ENCODE measurements at regions not wholly inside any gene's neighbourhood (a gene's known extent, or its start where the extent isn't known, plus 50 kb on each side); places are given as distances from the start of the nearest gene placed in this dataset.

DNA sequence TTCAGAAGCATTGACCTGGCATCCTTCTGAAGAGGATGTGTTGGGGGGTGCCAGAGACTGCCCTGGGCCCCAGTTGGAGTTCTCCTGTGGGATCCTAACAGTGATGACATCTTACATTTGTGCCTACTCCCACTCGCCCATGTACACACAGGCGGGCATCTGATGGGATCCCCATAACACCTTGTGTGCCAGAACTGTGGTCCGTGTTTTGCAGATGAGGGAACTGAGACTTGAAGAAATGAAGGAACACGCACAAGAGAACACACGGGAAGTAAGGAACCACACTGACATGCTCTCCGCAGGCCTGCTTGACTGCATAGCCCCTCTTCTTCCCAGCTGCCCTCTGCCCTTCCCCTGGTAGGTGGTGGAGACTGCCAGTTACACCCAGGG lies 255.3 kb downstream of the MYCN start:
- TF ChIP-seq POLR2A (IDR thresholded peaks at IDR 0.05) (no peak), POLR2AphosphoS5 (IDR thresholded peaks at IDR 0.05) (no peak)
- TF ChIP-seq, protein P1, sequence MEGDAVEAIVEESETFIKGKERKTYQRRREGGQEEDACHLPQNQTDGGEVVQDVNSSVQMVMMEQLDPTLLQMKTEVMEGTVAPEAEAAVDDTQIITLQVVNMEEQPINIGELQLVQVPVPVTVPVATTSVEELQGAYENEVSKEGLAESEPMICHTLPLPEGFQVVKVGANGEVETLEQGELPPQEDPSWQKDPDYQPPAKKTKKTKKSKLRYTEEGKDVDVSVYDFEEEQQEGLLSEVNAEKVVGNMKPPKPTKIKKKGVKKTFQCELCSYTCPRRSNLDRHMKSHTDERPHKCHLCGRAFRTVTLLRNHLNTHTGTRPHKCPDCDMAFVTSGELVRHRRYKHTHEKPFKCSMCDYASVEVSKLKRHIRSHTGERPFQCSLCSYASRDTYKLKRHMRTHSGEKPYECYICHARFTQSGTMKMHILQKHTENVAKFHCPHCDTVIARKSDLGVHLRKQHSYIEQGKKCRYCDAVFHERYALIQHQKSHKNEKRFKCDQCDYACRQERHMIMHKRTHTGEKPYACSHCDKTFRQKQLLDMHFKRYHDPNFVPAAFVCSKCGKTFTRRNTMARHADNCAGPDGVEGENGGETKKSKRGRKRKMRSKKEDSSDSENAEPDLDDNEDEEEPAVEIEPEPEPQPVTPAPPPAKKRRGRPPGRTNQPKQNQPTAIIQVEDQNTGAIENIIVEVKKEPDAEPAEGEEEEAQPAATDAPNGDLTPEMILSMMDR (IDR thresholded peaks at IDR 0.05) = no peak
